ENCODE measurements at regions not wholly inside any gene's neighbourhood (a gene's known extent, or its start where the extent isn't known, plus 50 kb on each side); places are given as distances from the start of the nearest gene placed in this dataset.

DNA sequence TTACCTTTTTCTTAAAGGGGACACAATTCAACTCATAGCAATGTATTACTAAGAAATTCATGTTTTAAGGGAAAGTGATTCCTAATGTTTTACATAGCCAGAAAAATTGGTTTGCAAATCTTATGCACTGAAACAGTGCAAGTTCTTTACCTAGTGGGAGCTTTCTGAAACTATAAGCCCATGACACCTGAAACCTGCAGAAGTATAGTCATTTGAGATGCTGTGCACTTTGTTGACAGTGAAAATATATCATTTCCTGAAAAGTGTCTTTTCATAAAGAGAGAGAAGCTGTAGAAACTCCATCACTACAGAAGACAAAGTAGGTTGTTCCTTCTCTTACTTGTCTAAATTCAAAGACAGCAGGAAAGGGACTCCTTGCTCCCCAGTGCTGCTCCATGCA is 517.1 kb downstream of the LMO7 start:
- intact Hi-C loops (cut with DNase I; ENCODE audit: low total_unique reads), result no loop called here
- no peak overlapping the region for H3K4me3 ChIP-seq (ENCODE audit: low read depth, poor library complexity, severe bottlenecking)
- no peak for DNase-seq (ENCODE audit: low spot score in 2 of 2)
- no peak for TF ChIP-seq POLR2A (IDR thresholded peaks at IDR 0.05)
- TF ChIP-seq, protein P1, sequence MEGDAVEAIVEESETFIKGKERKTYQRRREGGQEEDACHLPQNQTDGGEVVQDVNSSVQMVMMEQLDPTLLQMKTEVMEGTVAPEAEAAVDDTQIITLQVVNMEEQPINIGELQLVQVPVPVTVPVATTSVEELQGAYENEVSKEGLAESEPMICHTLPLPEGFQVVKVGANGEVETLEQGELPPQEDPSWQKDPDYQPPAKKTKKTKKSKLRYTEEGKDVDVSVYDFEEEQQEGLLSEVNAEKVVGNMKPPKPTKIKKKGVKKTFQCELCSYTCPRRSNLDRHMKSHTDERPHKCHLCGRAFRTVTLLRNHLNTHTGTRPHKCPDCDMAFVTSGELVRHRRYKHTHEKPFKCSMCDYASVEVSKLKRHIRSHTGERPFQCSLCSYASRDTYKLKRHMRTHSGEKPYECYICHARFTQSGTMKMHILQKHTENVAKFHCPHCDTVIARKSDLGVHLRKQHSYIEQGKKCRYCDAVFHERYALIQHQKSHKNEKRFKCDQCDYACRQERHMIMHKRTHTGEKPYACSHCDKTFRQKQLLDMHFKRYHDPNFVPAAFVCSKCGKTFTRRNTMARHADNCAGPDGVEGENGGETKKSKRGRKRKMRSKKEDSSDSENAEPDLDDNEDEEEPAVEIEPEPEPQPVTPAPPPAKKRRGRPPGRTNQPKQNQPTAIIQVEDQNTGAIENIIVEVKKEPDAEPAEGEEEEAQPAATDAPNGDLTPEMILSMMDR (IDR thresholded peaks at IDR 0.05), result no peak

DNA sequence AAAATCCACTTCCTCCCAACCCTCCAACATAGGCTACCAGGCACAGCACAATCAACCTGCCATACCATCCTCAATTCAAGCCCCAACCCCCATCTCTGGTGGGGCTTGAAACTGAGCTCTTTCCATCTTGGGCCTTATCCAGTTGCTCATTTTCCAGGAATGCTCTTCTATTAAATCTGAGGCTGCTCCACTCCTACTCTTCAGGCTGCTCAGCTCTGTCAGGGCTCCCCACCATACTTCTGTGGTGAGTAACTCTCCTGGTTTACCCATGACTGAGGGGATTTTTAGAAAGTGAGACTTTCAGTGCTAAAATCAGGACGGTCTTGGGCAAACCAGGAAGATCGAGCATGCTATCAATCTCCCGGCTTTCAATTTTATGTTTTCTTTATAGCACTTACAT is 512.8 kb downstream of the LMO7 start:
- no peak overlapping the region for H3K4me3 ChIP-seq (ENCODE audit: low read depth, poor library complexity, severe bottlenecking)
- intact Hi-C loops (cut with DNase I; ENCODE audit: low total_unique reads), result no loop called here
- DNase-seq (ENCODE audit: low spot score in 2 of 2), result no peak
- 48 to 50% methylated on average over 3 of the region's 3 CpGs for WGBS, 2 donors
- TF ChIP-seq POLR2A (IDR thresholded peaks at IDR 0.05), result no peak

- intact Hi-C loops (cut with DNase I; ENCODE audit: low total_unique reads), result no loop called here
- no peak overlapping the region for H3K4me3 ChIP-seq (ENCODE audit: low read depth, poor library complexity, severe bottlenecking)
- TF ChIP-seq POLR2A (IDR thresholded peaks at IDR 0.05), result no peak
- TF ChIP-seq, protein P1 (IDR thresholded peaks at IDR 0.05), result no peak
Measured at GRCh38 chr13:76148374-76148773, 512.2 kb downstream of the LMO7 start.

GRCh38 chr13:76132532-76132931 is 496.4 kb downstream of the LMO7 start:
- no peak for DNase-seq (ENCODE audit: low spot score in 2 of 2)
- TF ChIP-seq POLR2A (IDR thresholded peaks at IDR 0.05), result no peak
- TF ChIP-seq, protein P1 (IDR thresholded peaks at IDR 0.05), result no peak
- H3K4me3 ChIP-seq (ENCODE audit: low read depth, poor library complexity, severe bottlenecking), result no peak overlapping the region
- intact Hi-C loops (cut with DNase I; ENCODE audit: low total_unique reads), result no loop called here
- 78 to 89% methylated on average over 1 of the region's 1 CpG for WGBS, 2 donors

More at GRCh38 chr13:76148374-76148773, 512.2 kb downstream of the LMO7 start:
- no peak for DNase-seq (ENCODE audit: low spot score in 2 of 2)

GRCh38 chr13:76131551-76131950 is 495.4 kb downstream of the LMO7 start:
- no peak overlapping the region for H3K4me3 ChIP-seq (ENCODE audit: low read depth, poor library complexity, severe bottlenecking)
- no peak for TF ChIP-seq POLR2A (IDR thresholded peaks at IDR 0.05)
- TF ChIP-seq, protein P1 (IDR thresholded peaks at IDR 0.05), result no peak
- intact Hi-C loops (cut with DNase I; ENCODE audit: low total_unique reads), result no loop called here
- DNase-seq (ENCODE audit: low spot score in 2 of 2), result no peak
- WGBS, 2 donors, result 62 to 73% methylated on average over 7 of the region's 7 CpGs

DNA sequence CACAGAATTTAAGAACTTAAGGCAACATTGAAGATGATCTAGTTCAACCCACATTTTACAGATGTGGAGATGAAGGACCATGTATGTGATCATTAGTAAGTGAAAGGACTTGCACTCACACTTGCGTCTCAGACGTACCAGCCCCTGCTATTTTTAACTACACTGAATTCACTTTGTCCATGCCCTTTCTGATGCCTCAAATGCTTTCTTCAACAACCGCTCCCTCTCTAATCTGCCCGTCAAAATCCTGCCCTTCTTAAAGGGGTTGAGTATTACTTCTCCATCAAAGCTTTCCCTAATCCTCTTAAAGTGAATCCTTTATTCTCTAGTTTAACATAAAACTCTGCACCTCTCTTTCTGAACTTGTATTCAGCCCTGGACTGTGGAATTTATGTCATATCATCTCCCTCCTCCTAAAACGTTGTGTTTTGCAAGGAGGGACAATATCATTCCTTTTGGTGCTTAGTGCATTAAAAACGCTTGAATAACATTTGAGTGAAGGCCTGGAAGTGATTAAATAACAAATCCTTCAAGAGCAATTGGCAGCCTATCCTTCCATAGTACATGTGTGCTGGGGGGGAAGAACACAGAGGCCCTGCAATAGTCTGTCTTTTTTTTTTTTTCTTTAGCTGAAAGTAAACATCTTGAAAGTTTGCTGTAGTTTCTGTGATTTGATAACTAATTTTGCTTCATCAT is 493.3 kb downstream of the LMO7 start:
- intact Hi-C loops (cut with DNase I; ENCODE audit: low total_unique reads), result no loop called here

More for the DNA sequence above, 493.3 kb downstream of the LMO7 start:
- no peak for DNase-seq (ENCODE audit: low spot score in 2 of 2)
- TF ChIP-seq, protein P1 (IDR thresholded peaks at IDR 0.05), result no peak
- no peak for TF ChIP-seq POLR2A (IDR thresholded peaks at IDR 0.05)
- 45 to 50% methylated on average over 6 of the region's 6 CpGs for WGBS, 2 donors
- H3K4me3 ChIP-seq (ENCODE audit: low read depth, poor library complexity, severe bottlenecking), result no peak overlapping the region
